ENCODE measurements at regions not wholly inside any gene's neighbourhood (a gene's known extent, or its start where the extent isn't known, plus 50 kb on each side); places are given as distances from the start of the nearest gene placed in this dataset.

GRCh38 chr9:111250875-111251842 lies 78.9 kb downstream of the OR2K2 start:
- no peaks in the 10 kb centered on the region for H3K4me1 ChIP-seq (ENCODE audit: control insufficient read depth, insufficient read depth, low read length)
- no peaks in the 10 kb centered on the region for H3K36me3 ChIP-seq (ENCODE audit: control insufficient read depth, insufficient read depth, low read length)
- H3K9me3 ChIP-seq (ENCODE audit: control insufficient read depth, insufficient read depth, low read length), result no peaks in the 10 kb centered on the region
- no peak overlapping the region for H3K27ac ChIP-seq (ENCODE audit: low read length)
- no CpG with 5 or more reads among the region's 8 CpGs for WGBS (ENCODE audit: insufficient coverage, insufficient read length)
- DNase-seq (ENCODE audit: low read depth, low spot score), result no peak
- no peak overlapping the region for H3K4me3 ChIP-seq (ENCODE audit: low read length)
- no peaks in the 10 kb centered on the region for H3K27me3 ChIP-seq (ENCODE audit: control insufficient read depth, insufficient read depth, low read length)

- H3K4me3 ChIP-seq (ENCODE audit: low read length), result no peak overlapping the region
- no peak for DNase-seq (ENCODE audit: low read depth, low spot score)
- no peaks in the 10 kb centered on the region; the same call in 1 of the 2 replicates for H3K4me1 ChIP-seq (ENCODE audit: control insufficient read depth, insufficient read depth, low read length)
- H3K27ac ChIP-seq (ENCODE audit: low read length), result no peak overlapping the region
- no peaks in the 10 kb centered on the region for H3K9me3 ChIP-seq (ENCODE audit: control insufficient read depth, insufficient read depth, low read length)
- no peaks in the 10 kb centered on the region for H3K36me3 ChIP-seq (ENCODE audit: control insufficient read depth, insufficient read depth, low read length)
- no CpG with 5 or more reads among the region's 1 CpG for WGBS (ENCODE audit: insufficient coverage, insufficient read length)
- no peaks in the 10 kb centered on the region for H3K27me3 ChIP-seq (ENCODE audit: control insufficient read depth, insufficient read depth, low read length)
These were observed 92.6 kb downstream of the OR2K2 start for GRCh38 chr9:111237447-111237846.

DNA sequence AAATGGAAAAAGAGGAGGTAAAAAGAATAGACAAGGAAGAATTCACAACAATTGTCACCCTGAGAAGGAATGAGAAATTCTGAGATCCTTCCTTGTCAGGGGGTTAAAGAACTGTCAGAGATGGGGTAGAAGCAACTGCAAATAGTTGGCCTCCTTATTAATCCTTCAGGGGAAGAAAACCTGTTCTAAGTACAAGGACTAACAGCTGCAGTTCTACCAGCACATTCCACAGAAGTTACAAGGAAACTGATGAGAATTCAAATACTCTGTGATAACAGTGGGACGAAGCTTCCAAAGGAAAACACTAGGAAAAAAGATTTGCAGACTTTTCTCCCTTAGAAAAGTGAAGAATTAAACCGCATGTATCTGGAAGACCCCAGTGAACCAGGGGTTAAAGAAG lies 93.7 kb downstream of the OR2K2 start:
- Histone ChIP-seq H3K27me3 (ENCODE audit: control insufficient read depth, insufficient read depth, low read length) (no peaks in the 10 kb centered on the region), H3K4me3 (ENCODE audit: low read length) (no peak overlapping the region), H3K36me3 (ENCODE audit: control insufficient read depth, insufficient read depth, low read length) (no peaks in the 10 kb centered on the region), H3K27ac (ENCODE audit: low read length) (no peak overlapping the region), H3K9me3 (ENCODE audit: control insufficient read depth, insufficient read depth, low read length) (no peaks in the 10 kb centered on the region), H3K4me1 (ENCODE audit: control insufficient read depth, insufficient read depth, low read length) (peaks cover 3% of the 10 kb centered on the region; the same call in 1 of the 2 replicates)
- no peak for DNase-seq (ENCODE audit: low read depth, low spot score)
- WGBS (ENCODE audit: insufficient coverage, insufficient read length), result no CpG with 5 or more reads among the region's 2 CpGs

- peaks cover 3% of the 10 kb centered on the region; the same call in 1 of the 2 replicates for H3K4me1 ChIP-seq (ENCODE audit: control insufficient read depth, insufficient read depth, low read length)
- H3K4me3 ChIP-seq (ENCODE audit: low read length), result no peak overlapping the region
- H3K27ac ChIP-seq (ENCODE audit: low read length), result no peak overlapping the region
- no CpG with 5 or more reads among the region's 3 CpGs for WGBS (ENCODE audit: insufficient coverage, insufficient read length)
- DNase-seq (ENCODE audit: low read depth, low spot score), result no peak
- no peaks in the 10 kb centered on the region for H3K36me3 ChIP-seq (ENCODE audit: control insufficient read depth, insufficient read depth, low read length)
- no peaks in the 10 kb centered on the region for H3K9me3 ChIP-seq (ENCODE audit: control insufficient read depth, insufficient read depth, low read length)
- H3K27me3 ChIP-seq (ENCODE audit: control insufficient read depth, insufficient read depth, low read length), result no peaks in the 10 kb centered on the region
These were observed 96.1 kb downstream of the OR2K2 start for GRCh38 chr9:111233963-111234362.

DNA sequence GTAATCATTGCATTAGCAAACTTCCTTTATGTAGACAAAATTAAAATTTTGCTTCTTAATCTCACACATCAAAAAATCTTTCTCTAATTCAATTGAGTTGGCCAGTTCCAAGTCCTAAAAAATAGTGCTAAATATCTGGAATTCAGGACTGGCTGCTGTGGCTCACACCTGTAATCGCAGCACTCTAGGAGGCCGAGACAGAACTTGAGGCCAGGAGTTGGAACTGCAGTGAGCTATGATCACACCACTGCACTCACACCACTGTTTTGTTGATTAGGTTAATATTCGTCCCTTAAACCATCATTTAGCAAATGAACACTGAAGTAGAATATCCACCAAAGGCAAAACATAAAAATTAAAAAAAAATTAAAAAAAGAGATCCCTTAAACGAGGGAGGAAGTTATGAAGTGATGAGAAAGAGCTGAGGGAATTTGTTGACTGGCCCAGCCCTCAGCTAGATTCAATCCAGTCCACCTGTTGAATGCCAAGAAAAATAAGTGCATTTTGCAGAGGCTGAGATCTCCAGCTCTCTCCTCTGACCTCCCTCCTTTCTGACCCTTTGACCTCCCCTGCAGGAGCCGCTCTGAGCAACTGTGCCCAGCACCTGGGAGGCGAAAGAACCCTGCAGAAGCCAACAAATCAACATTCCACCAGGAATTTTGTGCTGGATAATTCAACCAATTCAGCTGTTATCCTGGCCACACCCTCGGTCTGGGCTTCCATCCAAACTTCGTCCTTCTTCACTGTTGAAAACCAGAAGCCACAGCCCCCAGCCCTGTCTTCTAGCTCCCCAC lies 96.8 kb downstream of the OR2K2 start:
- WGBS (ENCODE audit: insufficient coverage, insufficient read length), result no CpG with 5 or more reads among the region's 8 CpGs
- Histone ChIP-seq H3K27me3 (ENCODE audit: control insufficient read depth, insufficient read depth, low read length) (no peaks in the 10 kb centered on the region), H3K36me3 (ENCODE audit: control insufficient read depth, insufficient read depth, low read length) (no peaks in the 10 kb centered on the region), H3K9me3 (ENCODE audit: control insufficient read depth, insufficient read depth, low read length) (no peaks in the 10 kb centered on the region), H3K4me1 (ENCODE audit: control insufficient read depth, insufficient read depth, low read length) (peaks cover 3% of the 10 kb centered on the region; the same call in 1 of the 2 replicates), H3K27ac (ENCODE audit: low read length) (no peak overlapping the region), H3K4me3 (ENCODE audit: low read length) (no peak overlapping the region)
- DNase-seq (ENCODE audit: low read depth, low spot score), result no peak

- DNase-seq (ENCODE audit: low read depth, low spot score), result no peak
- no peak overlapping the region for H3K4me3 ChIP-seq (ENCODE audit: low read length)
- no peak overlapping the region for H3K27ac ChIP-seq (ENCODE audit: low read length)
- H3K9me3 ChIP-seq (ENCODE audit: control insufficient read depth, insufficient read depth, low read length), result no peaks in the 10 kb centered on the region
- WGBS (ENCODE audit: insufficient coverage, insufficient read length), result no CpG with 5 or more reads among the region's 3 CpGs
- H3K4me1 ChIP-seq (ENCODE audit: control insufficient read depth, insufficient read depth, low read length), result peaks cover 3% of the 10 kb centered on the region; the same call in 1 of the 2 replicates
- no peaks in the 10 kb centered on the region for H3K36me3 ChIP-seq (ENCODE audit: control insufficient read depth, insufficient read depth, low read length)
- H3K27me3 ChIP-seq (ENCODE audit: control insufficient read depth, insufficient read depth, low read length), result no peaks in the 10 kb centered on the region
These were observed 98.0 kb downstream of the OR2K2 start for GRCh38 chr9:111231801-111232580.

GRCh38 chr9:111222757-111223156 lies 107.3 kb downstream of the OR2K2 start:
- H3K9me3 ChIP-seq (ENCODE audit: control insufficient read depth, insufficient read depth, low read length), result no peaks in the 10 kb centered on the region
- H3K27me3 ChIP-seq (ENCODE audit: control insufficient read depth, insufficient read depth, low read length), result no peaks in the 10 kb centered on the region
- WGBS (ENCODE audit: insufficient coverage, insufficient read length), result no CpG with 5 or more reads among the region's 1 CpG
- H3K36me3 ChIP-seq (ENCODE audit: control insufficient read depth, insufficient read depth, low read length), result no peaks in the 10 kb centered on the region
- H3K4me1 ChIP-seq (ENCODE audit: control insufficient read depth, insufficient read depth, low read length), result no peaks in the 10 kb centered on the region
- no peak overlapping the region for H3K4me3 ChIP-seq (ENCODE audit: low read length)
- DNase-seq (ENCODE audit: low read depth, low spot score), result no peak
- H3K27ac ChIP-seq (ENCODE audit: low read length), result no peak overlapping the region

DNA sequence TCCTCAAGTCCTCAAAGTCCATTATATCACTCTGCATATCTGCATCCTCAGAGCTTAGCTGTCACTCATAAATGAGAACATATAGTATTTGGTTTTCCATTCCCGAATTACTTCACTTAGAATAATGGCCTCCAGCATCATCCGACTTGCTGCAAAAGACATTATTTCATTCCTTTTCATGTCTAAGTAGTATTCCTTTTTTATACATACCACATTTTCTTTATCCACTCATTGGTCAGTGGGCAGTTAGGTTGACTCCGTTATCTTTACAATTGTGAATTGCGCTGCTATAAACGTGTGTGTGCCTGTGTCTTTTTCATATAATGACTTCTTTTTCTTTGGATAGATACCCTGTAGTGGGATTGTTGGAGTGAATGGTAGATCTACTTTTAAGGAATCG lies 117.2 kb downstream of the OR2K2 start:
- no peak for DNase-seq (ENCODE audit: low read depth, low spot score)
- no peak overlapping the region for H3K27ac ChIP-seq (ENCODE audit: low read length)
- no peak overlapping the region for H3K4me3 ChIP-seq (ENCODE audit: low read length)
- WGBS (ENCODE audit: insufficient coverage, insufficient read length), result no CpG with 5 or more reads among the region's 6 CpGs
- H3K27me3 ChIP-seq (ENCODE audit: control insufficient read depth, insufficient read depth, low read length), result no peaks in the 10 kb centered on the region
- no peaks in the 10 kb centered on the region for H3K36me3 ChIP-seq (ENCODE audit: control insufficient read depth, insufficient read depth, low read length)
- H3K4me1 ChIP-seq (ENCODE audit: control insufficient read depth, insufficient read depth, low read length), result no peaks in the 10 kb centered on the region
- no peaks in the 10 kb centered on the region for H3K9me3 ChIP-seq (ENCODE audit: control insufficient read depth, insufficient read depth, low read length)

DNA sequence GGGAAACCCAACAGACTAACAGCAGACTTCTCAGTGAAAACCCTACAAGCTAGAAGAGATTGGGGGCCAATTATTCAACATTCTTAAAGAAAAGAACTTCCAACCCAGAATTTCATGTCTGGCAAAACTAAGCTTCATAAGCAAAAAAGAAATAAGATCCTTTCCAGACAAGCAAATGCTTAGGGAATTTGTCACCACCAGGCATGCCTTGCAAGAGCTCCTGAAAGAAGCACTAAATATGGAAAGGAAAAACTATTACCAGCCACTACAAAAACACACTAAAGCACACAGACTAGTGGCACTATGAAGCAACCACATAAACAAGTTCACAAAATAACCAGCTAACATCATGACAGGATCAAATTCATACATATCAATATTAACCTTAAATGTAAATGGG lies 131.1 kb downstream of the OR2K2 start:
- H3K36me3 ChIP-seq (ENCODE audit: control insufficient read depth, insufficient read depth, low read length), result no peaks in the 10 kb centered on the region
- H3K27me3 ChIP-seq (ENCODE audit: control insufficient read depth, insufficient read depth, low read length), result no peaks in the 10 kb centered on the region
- H3K4me1 ChIP-seq (ENCODE audit: control insufficient read depth, insufficient read depth, low read length), result no peaks in the 10 kb centered on the region
- H3K4me3 ChIP-seq (ENCODE audit: low read length), result no peak overlapping the region
- no peaks in the 10 kb centered on the region for H3K9me3 ChIP-seq (ENCODE audit: control insufficient read depth, insufficient read depth, low read length)
- DNase-seq (ENCODE audit: low read depth, low spot score), result no peak
- H3K27ac ChIP-seq (ENCODE audit: low read length), result no peak overlapping the region

DNA sequence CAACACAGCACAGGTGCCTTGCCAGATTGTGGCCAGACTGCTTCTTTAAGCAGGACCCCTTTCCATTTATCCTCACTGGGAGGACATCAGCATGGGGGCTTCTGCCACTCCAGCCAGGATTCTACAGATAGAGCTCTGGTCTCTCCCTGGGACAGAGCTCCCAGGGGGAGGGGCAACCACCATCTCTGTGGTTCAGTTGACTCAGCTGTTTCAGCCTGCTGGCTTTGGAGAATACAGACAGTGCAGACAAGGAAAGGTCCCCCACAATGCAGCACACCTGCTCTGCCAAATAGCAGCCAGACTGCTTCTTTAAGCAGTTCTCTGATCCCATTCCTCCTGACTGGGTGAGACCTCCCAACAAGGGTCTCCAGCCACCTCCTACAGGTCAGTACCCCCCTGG lies 132.8 kb downstream of the OR2K2 start:
- no peak overlapping the region for H3K4me3 ChIP-seq (ENCODE audit: low read length)
- DNase-seq (ENCODE audit: low read depth, low spot score), result no peak
- no peaks in the 10 kb centered on the region for H3K9me3 ChIP-seq (ENCODE audit: control insufficient read depth, insufficient read depth, low read length)
- H3K4me1 ChIP-seq (ENCODE audit: control insufficient read depth, insufficient read depth, low read length), result no peaks in the 10 kb centered on the region
- no peaks in the 10 kb centered on the region for H3K27me3 ChIP-seq (ENCODE audit: control insufficient read depth, insufficient read depth, low read length)
- H3K36me3 ChIP-seq (ENCODE audit: control insufficient read depth, insufficient read depth, low read length), result no peaks in the 10 kb centered on the region
- no peak overlapping the region for H3K27ac ChIP-seq (ENCODE audit: low read length)
